PC-9 (cell line): ENCODE measurements at regions not wholly inside any gene's neighbourhood (a gene's known extent, or its start where the extent isn't known, plus 50 kb on each side); places are given as distances from the start of the nearest gene placed in this dataset.

Experiments used
- EZH2 ChIP-seq: fragments of 200-600 bp; sonication (generic); IDR thresholded peaks from 2 replicates; pipeline ENCODE4 v1.8.0; 2017; ENCODE audit warnings: antibody characterized with exemption, low read depth
- TF ChIP-seq, protein P1 (sequence below): fragments of 200-600 bp; sonication (generic); conservative IDR thresholded peaks from 2 replicates; pipeline ENCODE4 v1.6.1; 2017; ENCODE audit warnings: mixed run types, antibody characterized with exemption, mild to moderate bottlenecking, moderate library complexity

GRCh38 chr5:93644760-93645159 is 61.7 kb downstream of the NR2F1 start:
- TF ChIP-seq, protein P1, sequence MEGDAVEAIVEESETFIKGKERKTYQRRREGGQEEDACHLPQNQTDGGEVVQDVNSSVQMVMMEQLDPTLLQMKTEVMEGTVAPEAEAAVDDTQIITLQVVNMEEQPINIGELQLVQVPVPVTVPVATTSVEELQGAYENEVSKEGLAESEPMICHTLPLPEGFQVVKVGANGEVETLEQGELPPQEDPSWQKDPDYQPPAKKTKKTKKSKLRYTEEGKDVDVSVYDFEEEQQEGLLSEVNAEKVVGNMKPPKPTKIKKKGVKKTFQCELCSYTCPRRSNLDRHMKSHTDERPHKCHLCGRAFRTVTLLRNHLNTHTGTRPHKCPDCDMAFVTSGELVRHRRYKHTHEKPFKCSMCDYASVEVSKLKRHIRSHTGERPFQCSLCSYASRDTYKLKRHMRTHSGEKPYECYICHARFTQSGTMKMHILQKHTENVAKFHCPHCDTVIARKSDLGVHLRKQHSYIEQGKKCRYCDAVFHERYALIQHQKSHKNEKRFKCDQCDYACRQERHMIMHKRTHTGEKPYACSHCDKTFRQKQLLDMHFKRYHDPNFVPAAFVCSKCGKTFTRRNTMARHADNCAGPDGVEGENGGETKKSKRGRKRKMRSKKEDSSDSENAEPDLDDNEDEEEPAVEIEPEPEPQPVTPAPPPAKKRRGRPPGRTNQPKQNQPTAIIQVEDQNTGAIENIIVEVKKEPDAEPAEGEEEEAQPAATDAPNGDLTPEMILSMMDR: no peak
- no peak for TF ChIP-seq EZH2
